ENCODE measurements at regions not wholly inside any gene's neighbourhood (a gene's known extent, or its start where the extent isn't known, plus 50 kb on each side); places are given as distances from the start of the nearest gene placed in this dataset.

DNA sequence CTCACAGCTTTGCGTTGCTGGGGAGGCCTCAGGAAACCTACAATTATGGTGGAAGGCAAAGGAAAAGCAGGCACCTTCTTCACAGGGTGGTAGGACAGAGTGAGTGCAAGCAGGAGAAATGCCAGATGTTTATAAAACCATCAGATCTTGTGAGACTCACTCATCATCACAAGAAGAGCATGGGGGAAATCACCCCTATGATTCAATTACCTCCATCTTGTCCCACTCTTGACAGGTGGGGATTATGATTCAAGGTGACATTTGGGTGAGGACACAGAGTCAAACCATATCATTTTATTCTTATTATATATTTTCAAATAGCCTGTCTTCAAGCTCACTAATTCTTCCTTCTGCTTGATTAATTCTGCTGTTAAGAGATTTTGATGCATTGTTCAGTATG lies 665.3 kb downstream of the TRHDE start:
- H3K9me3 ChIP-seq = peaks cover 0 to 18% (median 0%) of the 10 kb centered on the region in 4 donors
- H3K27me3 ChIP-seq = no peaks in the 10 kb centered on the region
- no peak for DNase-seq (ENCODE audit: low spot score in 2 of 2)
- H3K4me1 ChIP-seq = no peaks in the 10 kb centered on the region
- WGBS, 2 donors = 81 to 84% methylated on average over 1 of the region's 1 CpG
- no peak overlapping the region for H3K4me3 ChIP-seq
- H3K36me3 ChIP-seq = no peaks in the 10 kb centered on the region
- TF ChIP-seq, protein P1, sequence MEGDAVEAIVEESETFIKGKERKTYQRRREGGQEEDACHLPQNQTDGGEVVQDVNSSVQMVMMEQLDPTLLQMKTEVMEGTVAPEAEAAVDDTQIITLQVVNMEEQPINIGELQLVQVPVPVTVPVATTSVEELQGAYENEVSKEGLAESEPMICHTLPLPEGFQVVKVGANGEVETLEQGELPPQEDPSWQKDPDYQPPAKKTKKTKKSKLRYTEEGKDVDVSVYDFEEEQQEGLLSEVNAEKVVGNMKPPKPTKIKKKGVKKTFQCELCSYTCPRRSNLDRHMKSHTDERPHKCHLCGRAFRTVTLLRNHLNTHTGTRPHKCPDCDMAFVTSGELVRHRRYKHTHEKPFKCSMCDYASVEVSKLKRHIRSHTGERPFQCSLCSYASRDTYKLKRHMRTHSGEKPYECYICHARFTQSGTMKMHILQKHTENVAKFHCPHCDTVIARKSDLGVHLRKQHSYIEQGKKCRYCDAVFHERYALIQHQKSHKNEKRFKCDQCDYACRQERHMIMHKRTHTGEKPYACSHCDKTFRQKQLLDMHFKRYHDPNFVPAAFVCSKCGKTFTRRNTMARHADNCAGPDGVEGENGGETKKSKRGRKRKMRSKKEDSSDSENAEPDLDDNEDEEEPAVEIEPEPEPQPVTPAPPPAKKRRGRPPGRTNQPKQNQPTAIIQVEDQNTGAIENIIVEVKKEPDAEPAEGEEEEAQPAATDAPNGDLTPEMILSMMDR (IDR thresholded peaks at IDR 0.05) = no peak
- TF ChIP-seq EP300 (IDR thresholded peaks at IDR 0.05) (no peak), POLR2A (IDR thresholded peaks at IDR 0.05) (no peak)
- no peak overlapping the region for H3K27ac ChIP-seq

DNA sequence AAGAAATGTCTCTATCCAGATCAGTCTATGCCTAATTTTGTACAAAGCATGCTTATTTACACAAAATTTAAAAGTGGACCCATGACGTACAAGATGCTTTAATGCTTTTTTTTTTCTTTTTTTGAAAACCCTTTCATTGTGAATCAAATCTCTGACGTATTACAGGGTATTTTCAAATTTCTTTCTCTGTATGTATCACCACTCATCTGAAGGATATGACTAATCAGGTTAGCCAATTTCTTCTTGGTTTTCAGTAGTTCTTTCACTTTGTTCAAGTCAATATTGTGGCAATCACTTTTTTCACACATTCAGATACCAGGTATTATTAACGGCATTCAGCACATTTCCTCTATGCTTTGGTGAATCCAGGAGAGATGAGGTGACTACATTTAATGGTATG lies 685.3 kb downstream of the TRHDE start:
- TF ChIP-seq, protein P1 (IDR thresholded peaks at IDR 0.05) = no peak
- no peak for TF ChIP-seq POLR2A (IDR thresholded peaks at IDR 0.05)
- TF ChIP-seq EP300 (IDR thresholded peaks at IDR 0.05) = no peak
- DNase-seq (ENCODE audit: low spot score in 2 of 2) = no peak

DNA sequence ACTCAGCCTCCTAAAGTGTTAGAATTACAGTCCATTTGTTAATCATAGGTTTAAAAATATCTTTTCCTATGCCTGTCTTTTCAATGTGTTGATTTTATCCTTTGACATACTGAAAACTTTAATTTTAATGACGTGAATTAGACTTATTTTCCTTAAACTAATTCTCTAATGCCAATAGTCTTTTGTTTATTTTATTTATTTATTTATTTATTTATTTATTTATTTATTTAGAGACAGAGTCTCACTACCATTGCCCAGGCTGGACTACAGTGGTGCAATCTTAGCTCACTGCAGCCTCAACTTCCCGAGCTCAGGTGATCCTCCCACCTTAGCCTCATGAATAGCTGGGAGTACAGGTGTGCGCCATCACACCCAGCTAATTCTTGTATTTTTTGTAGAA lies 694.5 kb downstream of the TRHDE start:
- TF ChIP-seq, protein P1 (IDR thresholded peaks at IDR 0.05) = no peak
- TF ChIP-seq EP300 (IDR thresholded peaks at IDR 0.05) (no peak), POLR2A (IDR thresholded peaks at IDR 0.05) (no peak)
- WGBS, 2 donors = 73 to 84% methylated on average over 3 of the region's 3 CpGs
- no peak for DNase-seq (ENCODE audit: low spot score in 2 of 2)
- H3K27me3 ChIP-seq = no peaks in the 10 kb centered on the region
- H3K36me3 ChIP-seq = no peaks in the 10 kb centered on the region
- no peak overlapping the region for H3K27ac ChIP-seq
- no peaks in the 10 kb centered on the region for H3K9me3 ChIP-seq
- no peaks in the 10 kb centered on the region for H3K4me1 ChIP-seq
- no peak overlapping the region for H3K4me3 ChIP-seq

More for the DNA sequence above, 685.3 kb downstream of the TRHDE start:
- no peak overlapping the region for H3K27ac ChIP-seq
- H3K4me3 ChIP-seq = no peak overlapping the region
- H3K36me3 ChIP-seq = no peaks in the 10 kb centered on the region
- no peaks in the 10 kb centered on the region for H3K4me1 ChIP-seq
- H3K27me3 ChIP-seq = no peaks in the 10 kb centered on the region
- 78 to 80% methylated on average over 3 of the region's 3 CpGs for WGBS, 2 donors
- H3K9me3 ChIP-seq = no peaks in the 10 kb centered on the region

DNA sequence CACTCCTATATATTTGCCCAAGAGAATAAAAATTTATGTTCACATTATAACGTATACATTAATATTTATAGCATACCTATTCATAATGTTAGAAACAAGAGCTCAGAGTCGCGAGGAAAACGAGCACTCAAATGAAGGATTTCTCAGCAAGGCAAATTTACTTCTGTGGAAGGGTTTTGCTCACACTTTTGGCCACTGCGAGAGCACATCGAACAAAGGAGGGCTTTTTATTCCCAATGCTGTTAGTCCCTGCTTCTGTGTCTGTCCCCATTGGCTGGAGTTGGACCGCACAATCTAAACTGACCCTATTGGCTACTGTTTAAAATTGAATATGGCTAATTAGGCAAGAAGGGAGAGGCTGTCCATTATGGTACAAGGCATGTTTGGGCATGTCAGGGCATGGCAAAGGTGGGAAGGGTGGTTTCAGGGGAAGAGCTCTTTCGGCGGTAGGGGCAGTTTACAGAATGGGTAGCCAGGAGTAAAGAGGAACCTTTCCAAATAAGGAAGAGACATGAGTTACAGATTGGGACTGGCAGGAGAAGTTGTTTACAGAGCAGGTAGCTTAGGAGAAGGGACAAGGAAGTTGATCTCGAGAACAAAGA lies 702.9 kb downstream of the TRHDE start:
- no peaks in the 10 kb centered on the region for H3K36me3 ChIP-seq

DNA sequence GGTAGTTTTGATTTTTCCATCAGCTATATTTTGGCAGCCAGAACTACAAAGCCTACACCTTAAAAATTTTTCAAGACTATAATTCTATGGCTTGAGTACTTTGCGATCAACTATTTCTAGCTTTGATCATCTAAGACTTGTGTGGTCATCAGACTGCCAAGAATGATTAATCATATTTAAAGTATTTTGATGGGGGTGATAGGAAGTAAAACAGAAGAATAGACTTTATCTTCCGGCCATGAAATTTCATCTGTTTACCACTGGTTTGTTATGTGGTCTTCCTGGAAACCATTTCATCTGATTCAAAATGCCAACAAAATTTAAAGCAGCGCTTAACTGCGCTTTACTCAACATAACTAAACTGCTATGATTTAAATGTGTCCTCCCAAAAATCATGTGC lies 706.8 kb downstream of the TRHDE start:
- TF ChIP-seq, protein P1 (IDR thresholded peaks at IDR 0.05) = no peak
- TF ChIP-seq POLR2A (IDR thresholded peaks at IDR 0.05) = no peak
- H3K27me3 ChIP-seq = no peaks in the 10 kb centered on the region
- 93 to 97% methylated on average over 4 of the region's 4 CpGs for WGBS, 2 donors
- H3K4me3 ChIP-seq = no peak overlapping the region
- H3K27ac ChIP-seq = no peak overlapping the region
- H3K9me3 ChIP-seq = peaks cover 0 to 6% (median 0%) of the 10 kb centered on the region in 4 donors
- H3K4me1 ChIP-seq = no peaks in the 10 kb centered on the region
- no peak for DNase-seq (ENCODE audit: low spot score in 2 of 2)
- H3K36me3 ChIP-seq = no peaks in the 10 kb centered on the region

More for the DNA sequence above, 702.9 kb downstream of the TRHDE start:
- no peak for DNase-seq (ENCODE audit: low spot score in 2 of 2)
- H3K4me1 ChIP-seq = no peaks in the 10 kb centered on the region
- H3K9me3 ChIP-seq = peaks cover 0 to 6% (median 0%) of the 10 kb centered on the region in 4 donors
- 86 to 91% methylated on average over 10 of the region's 10 CpGs for WGBS, 2 donors
- no peak overlapping the region for H3K27ac ChIP-seq
- H3K27me3 ChIP-seq = no peaks in the 10 kb centered on the region
- TF ChIP-seq, protein P1 (IDR thresholded peaks at IDR 0.05) = no peak
- TF ChIP-seq EP300 (IDR thresholded peaks at IDR 0.05) = no peak
- TF ChIP-seq POLR2A (IDR thresholded peaks at IDR 0.05) = no peak
- H3K4me3 ChIP-seq = no peak overlapping the region

Measured in tibial nerve (tissue), 4 donors.